HUES64 (cell line): ENCODE measurements at regions not wholly inside any gene's neighbourhood (a gene's known extent, or its start where the extent isn't known, plus 50 kb on each side); places are given as distances from the start of the nearest gene placed in this dataset.
A peak's percentile ranks its signal among the peaks of the same experiment; 100 is the strongest.

Experiments used
- H3K27ac ChIP-seq: 2 replicates; pipeline ENCODE4 v1.7.0; 2013; ENCODE audit warnings: low read depth, low read length, inconsistent platforms
- H3K27me3 ChIP-seq: 2 replicates; pipeline ENCODE4 v1.6.1; 2013; ENCODE audit warnings: mild to moderate bottlenecking, low read length; ENCODE audit not compliant: insufficient read depth
- H3K36me3 ChIP-seq: 2 replicates; pipeline ENCODE4 v1.6.1; 2013; ENCODE audit warnings: mild to moderate bottlenecking, low read length; ENCODE audit not compliant: insufficient read depth
- H3K4me1 ChIP-seq: 2 replicates; pipeline ENCODE4 v1.6.1; 2013; ENCODE audit warnings: mild to moderate bottlenecking, low read length, moderate library complexity; ENCODE audit not compliant: insufficient read depth
- H3K4me3 ChIP-seq: 2 replicates; pipeline ENCODE4 v1.5.1; 2013; ENCODE audit warnings: mild to moderate bottlenecking, low read length, moderate library complexity
- H3K9ac ChIP-seq: 2 replicates; pipeline ENCODE4 v1.6.1; 2013; ENCODE audit warnings: mild to moderate bottlenecking, low read depth, low read length
- H3K9me3 ChIP-seq: 2 replicates; pipeline ENCODE4 v1.6.1; 2013; ENCODE audit warnings: low read depth, low read length; ENCODE audit not compliant: insufficient read depth
- WGBS: fragments of 150-250, 120-280 bp; methylation state at CpG from one replicate; pipeline ENCODE4 v1.1.7; 2013; ENCODE audit warnings: missing lambda C conversion rate; 5-methylcytosine and 5-hydroxymethylcytosine counted together

DNA sequence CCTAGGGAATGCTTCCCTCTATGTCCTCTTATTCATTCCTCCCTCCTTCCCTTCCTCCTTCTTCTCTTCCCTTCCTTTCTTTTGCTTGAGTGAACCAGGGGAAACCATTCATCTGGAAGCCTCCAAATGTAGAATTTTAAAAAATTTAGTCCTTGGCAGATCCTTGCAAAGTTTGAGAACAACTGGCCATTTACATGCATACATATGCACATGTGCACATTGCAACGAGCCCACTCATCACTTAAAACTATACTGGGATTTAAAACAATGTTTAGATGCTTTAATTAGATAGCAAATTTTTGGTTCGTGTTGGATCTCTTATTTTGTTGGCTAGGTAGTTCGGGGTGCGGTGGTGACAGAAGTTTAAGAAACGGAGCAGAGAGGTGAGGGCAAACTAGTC, 68.0 kb upstream of the HMGA2 start:
- Histone ChIP-seq H3K4me3 (no peak overlapping the region), H3K27ac (no peak overlapping the region), H3K4me1 (peaks cover 23% of the 10 kb centered on the region), H3K9me3 (0 out of 2 replicates have a peak, but pooled peaks cover 2% of the 10 kb centered on the region), H3K36me3 (no peaks in the 10 kb centered on the region), H3K9ac (no peak overlapping the region), H3K27me3 (no peaks in the 10 kb centered on the region)
- 88% methylated on average over 5 of the region's 5 CpGs for WGBS

DNA sequence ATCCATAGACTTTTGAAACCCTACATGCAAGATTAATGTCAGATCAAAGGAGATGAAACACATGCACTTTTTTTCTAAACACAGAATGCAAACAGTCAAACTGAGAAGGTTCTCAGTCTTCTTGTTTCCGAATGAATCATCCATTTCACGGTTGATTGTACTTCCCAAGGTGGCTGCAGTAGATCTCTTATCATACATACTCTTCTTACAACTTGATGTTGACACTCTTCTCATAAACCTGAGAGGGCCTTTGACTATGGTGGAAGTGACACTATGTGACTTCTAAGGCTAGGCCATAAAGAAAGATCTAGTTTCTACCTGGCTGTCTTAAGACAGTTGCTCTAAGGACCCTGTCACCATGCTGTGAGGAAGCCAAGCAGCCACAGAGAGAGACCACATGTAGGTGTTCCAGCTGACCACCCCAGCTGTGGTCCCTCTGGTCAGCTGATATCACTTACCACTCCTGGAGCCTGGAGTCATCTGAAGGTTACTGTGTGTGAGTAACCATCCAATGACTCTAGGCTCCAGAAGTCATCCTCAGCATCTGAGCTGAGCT, 67.2 kb upstream of the HMGA2 start:
- Histone ChIP-seq H3K27me3 (no peaks in the 10 kb centered on the region), H3K9me3 (0 out of 2 replicates have a peak, but pooled peaks cover 2% of the 10 kb centered on the region), H3K27ac (no peak overlapping the region), H3K4me1 (peaks cover 31% of the 10 kb centered on the region), H3K36me3 (no peaks in the 10 kb centered on the region), H3K4me3 (no peak overlapping the region), H3K9ac (no peak overlapping the region)
- WGBS, result 62% methylated on average over 2 of the region's 2 CpGs

DNA sequence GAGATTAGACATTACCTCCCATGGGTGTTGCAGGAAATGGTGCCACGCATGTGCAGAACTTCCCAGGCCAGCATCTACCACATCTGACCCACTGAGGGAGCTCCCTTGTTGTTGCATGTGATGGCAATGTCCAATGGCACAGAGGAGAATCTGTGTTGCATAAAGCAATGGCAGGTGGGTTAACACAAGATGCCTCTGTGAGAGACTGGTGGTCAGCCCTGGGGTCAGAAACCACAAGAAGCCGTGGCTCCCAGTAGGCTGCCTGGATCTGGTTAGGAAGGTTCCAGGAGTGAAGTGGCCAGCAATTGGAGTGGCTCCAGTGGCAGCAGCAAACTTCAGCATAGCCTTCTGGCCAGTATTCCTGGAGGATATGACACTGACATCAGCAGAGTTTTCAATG, 65.9 kb upstream of the HMGA2 start:
- H3K9me3 ChIP-seq, result 0 out of 2 replicates have a peak, but pooled peaks cover 2% of the 10 kb centered on the region
- no peaks in the 10 kb centered on the region for H3K27me3 ChIP-seq
- no peaks in the 10 kb centered on the region for H3K36me3 ChIP-seq
- H3K9ac ChIP-seq, result no peak overlapping the region
- no peak overlapping the region for H3K4me3 ChIP-seq
- H3K4me1 ChIP-seq, result peaks cover 40% of the 10 kb centered on the region
- H3K27ac ChIP-seq, result no peak overlapping the region
- 91% methylated on average over 2 of the region's 2 CpGs for WGBS

DNA sequence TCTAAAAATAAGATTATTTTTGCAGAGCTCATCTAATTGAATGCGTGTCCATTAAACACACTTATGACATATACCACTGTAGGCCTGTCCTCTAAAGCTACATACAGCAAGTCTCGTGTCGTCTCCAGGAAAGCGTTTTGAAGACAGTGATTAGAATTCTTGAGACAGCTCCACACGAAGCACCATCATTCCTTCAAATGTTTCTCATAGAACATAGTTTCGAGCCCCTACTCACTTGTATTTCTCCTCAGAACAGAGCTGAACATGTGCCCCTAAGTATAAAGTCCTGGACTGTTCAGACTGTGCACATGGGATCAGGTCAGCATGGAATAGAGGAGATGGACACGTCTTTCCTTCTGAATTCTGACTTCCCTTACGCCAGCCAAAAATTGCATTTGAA, 64.5 kb upstream of the HMGA2 start:
- H3K9ac ChIP-seq, result no peak overlapping the region
- H3K4me3 ChIP-seq, result no peak overlapping the region
- H3K36me3 ChIP-seq, result no peaks in the 10 kb centered on the region
- 0 out of 2 replicates have a peak, but pooled peaks cover 2% of the 10 kb centered on the region for H3K9me3 ChIP-seq
- no peaks in the 10 kb centered on the region for H3K27me3 ChIP-seq
- 98% methylated on average over 8 of the region's 8 CpGs for WGBS
- no peak overlapping the region for H3K27ac ChIP-seq
- H3K4me1 ChIP-seq, result peaks cover 34% of the 10 kb centered on the region

DNA sequence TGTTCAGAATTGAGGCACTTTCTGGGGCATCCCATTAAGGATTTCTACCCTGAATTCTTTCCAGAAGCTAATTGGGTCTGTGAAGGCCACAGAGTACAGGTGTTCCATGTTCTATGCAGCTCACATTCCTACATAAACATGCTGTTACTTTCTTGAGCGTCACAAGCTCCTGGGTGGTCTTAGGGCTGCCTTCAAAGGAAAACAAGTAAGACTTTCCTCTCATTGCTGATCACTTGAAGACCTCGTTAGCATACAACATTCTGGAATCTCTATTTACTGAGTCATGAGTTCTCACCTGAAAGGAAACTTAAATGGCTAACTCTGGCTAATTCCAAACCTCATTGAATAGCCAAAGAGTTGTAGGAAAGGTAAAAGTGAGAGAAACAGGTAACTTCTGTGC, 63.0 kb upstream of the HMGA2 start:
- Histone ChIP-seq H3K9ac (0 out of 2 replicates have a peak overlapping the region, but pooled peaks have one; percentile 8), H3K4me3 (no peak overlapping the region), H3K27me3 (no peaks in the 10 kb centered on the region), H3K4me1 (peaks cover 27% of the 10 kb centered on the region), H3K36me3 (no peaks in the 10 kb centered on the region), H3K27ac (peak overlapping the region; percentile 82), H3K9me3 (0 out of 2 replicates have a peak, but pooled peaks cover 2% of the 10 kb centered on the region)
- 25% methylated on average over 2 of the region's 2 CpGs for WGBS

DNA sequence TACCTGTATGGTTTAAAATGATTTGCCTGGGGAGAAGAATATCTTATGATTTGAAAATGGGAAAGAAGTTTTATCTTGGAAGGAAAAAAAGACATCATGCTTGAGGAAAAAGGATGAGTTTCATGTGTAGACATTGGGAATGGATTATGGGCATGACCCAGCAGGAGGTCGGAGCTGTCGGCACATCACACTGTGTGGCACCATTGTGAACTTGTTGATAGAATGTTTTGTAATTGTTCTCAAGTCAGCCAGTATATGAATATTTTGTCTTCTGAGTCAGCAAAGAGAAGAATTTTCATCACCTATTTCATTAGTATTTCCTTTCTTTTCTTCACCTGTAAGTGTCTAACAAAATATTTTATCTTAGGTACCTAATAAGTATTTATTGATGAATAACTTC, 60.0 kb upstream of the HMGA2 start:
- H3K4me3 ChIP-seq, result no peak overlapping the region
- H3K27ac ChIP-seq, result no peak overlapping the region
- WGBS, result 86% methylated on average over 2 of the region's 2 CpGs
- no peak overlapping the region for H3K9ac ChIP-seq
- H3K4me1 ChIP-seq, result peaks cover 27% of the 10 kb centered on the region
- H3K36me3 ChIP-seq, result no peaks in the 10 kb centered on the region
- no peaks in the 10 kb centered on the region for H3K27me3 ChIP-seq
- 0 out of 2 replicates have a peak, but pooled peaks cover 2% of the 10 kb centered on the region for H3K9me3 ChIP-seq

DNA sequence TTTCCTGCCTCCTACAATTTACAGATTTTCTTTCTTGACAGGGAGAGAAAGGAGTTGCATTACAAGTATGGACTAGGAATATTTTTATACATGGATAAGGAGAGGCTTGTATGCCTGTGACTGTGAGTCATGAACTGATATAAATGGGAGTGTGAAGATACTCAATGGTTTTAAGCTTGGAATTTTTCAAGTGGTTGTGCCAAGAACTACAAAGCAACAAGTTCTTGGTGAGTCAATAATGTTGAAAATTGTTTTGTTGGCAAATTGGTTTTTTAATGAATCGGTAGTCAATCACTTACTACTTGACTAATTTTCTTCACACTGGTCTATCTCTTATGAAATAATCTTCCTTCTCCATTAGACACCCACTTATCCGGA, 58.9 kb upstream of the HMGA2 start:
- H3K4me1 ChIP-seq, result peaks cover 26% of the 10 kb centered on the region
- no peak overlapping the region for H3K4me3 ChIP-seq
- 100% methylated on average over 2 of the region's 2 CpGs for WGBS
- no peak overlapping the region for H3K9ac ChIP-seq
- H3K27me3 ChIP-seq, result no peaks in the 10 kb centered on the region
- H3K27ac ChIP-seq, result no peak overlapping the region
- no peaks in the 10 kb centered on the region for H3K36me3 ChIP-seq
- no peaks in the 10 kb centered on the region for H3K9me3 ChIP-seq

DNA sequence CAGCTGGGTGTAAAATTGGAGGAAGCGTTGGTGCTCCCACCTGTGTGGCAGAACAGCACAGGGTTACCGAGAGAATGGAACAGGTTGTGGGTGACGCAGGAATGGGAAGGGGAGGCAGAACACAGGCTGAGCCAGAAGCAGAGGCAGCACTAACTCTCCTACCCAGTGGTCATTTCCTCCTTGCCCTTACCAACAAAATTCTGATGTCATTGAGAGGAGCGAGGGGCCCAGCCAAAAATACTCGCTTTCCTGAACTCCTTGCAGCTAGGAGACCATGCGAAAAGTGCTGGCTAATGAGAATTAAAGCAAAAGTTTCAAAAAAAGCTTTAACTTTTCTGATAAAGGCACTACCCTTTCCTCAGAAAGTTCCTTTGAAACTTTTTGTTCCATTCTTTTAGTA, 54.4 kb upstream of the HMGA2 start:
- no peaks in the 10 kb centered on the region for H3K36me3 ChIP-seq
- H3K9ac ChIP-seq, result no peak overlapping the region
- no peak overlapping the region for H3K27ac ChIP-seq
- H3K4me1 ChIP-seq, result no peaks in the 10 kb centered on the region
- no peaks in the 10 kb centered on the region for H3K9me3 ChIP-seq
- WGBS, result 90% methylated on average over 6 of the region's 6 CpGs
- no peak overlapping the region for H3K4me3 ChIP-seq
- H3K27me3 ChIP-seq, result no peaks in the 10 kb centered on the region
